AG04449 (cell line): ENCODE measurements at regions not wholly inside any gene's neighbourhood (a gene's known extent, or its start where the extent isn't known, plus 50 kb on each side); places are given as distances from the start of the nearest gene placed in this dataset.

ENCODE experiments used
- CTCF ChIA-PET: fragments of 350-600 bp; formaldehyde crosslinking; extraction: SDS; loops from one replicate; lab custom pipeline; 2021; ENCODE audit warnings: antibody characterized with exemption; lab: Yijun Ruan, JAX
- POLR2A ChIA-PET: fragments of 400-600, 350-600 bp; formaldehyde crosslinking; extraction: SDS; loops from one replicate; lab custom pipeline; 2020; ENCODE audit warnings: antibody characterized with exemption, inconsistent platforms; lab: Yijun Ruan, JAX
- DNase-seq: peaks from one replicate; pipeline ENCODE4 v3.0.0-alpha.2; 2010; ENCODE audit warnings: low read depth, low spot score
- H3K4me3 ChIP-seq: 2 replicates; pipeline ENCODE4 v1.5.1; 2011; ENCODE audit warnings: low read depth, mild to moderate bottlenecking, control low read depth, low read length
- TF ChIP-seq, protein P1 (sequence below): IDR thresholded peaks from one replicate; pipeline ENCODE4 v1.5.1; 2011; ENCODE audit warnings: mild to moderate bottlenecking, moderate library complexity, low read length, control low read depth, inconsistent platforms; ENCODE audit not compliant: insufficient read depth; ENCODE audit errors: missing control alignments

DNA sequence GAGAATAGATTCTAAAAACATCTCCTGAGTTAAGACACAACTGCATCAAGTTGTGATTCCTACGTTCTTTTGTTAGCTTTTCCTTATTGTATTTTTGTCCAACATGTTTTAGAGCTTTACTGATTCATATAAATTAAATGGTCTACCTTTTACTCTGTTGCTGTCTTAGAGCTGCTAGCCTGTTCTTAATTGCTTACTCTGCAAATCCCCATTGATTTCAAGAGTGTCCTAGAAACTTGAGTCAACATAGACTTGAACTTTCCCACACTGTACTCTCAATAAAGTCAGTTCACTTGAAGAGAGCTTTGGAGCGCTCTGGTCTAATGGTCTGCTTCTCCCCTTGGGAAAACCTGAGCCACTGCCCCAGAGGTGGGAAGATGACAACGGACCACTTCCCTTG lies 343.9 kb downstream of the CCER1 start:
- ChIA-PET POLR2A (no interaction called here), CTCF (no interaction called here)
- no peak for DNase-seq
- H3K4me3 ChIP-seq, result no peak overlapping the region
- TF ChIP-seq, protein P1, sequence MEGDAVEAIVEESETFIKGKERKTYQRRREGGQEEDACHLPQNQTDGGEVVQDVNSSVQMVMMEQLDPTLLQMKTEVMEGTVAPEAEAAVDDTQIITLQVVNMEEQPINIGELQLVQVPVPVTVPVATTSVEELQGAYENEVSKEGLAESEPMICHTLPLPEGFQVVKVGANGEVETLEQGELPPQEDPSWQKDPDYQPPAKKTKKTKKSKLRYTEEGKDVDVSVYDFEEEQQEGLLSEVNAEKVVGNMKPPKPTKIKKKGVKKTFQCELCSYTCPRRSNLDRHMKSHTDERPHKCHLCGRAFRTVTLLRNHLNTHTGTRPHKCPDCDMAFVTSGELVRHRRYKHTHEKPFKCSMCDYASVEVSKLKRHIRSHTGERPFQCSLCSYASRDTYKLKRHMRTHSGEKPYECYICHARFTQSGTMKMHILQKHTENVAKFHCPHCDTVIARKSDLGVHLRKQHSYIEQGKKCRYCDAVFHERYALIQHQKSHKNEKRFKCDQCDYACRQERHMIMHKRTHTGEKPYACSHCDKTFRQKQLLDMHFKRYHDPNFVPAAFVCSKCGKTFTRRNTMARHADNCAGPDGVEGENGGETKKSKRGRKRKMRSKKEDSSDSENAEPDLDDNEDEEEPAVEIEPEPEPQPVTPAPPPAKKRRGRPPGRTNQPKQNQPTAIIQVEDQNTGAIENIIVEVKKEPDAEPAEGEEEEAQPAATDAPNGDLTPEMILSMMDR, result no peak

DNA sequence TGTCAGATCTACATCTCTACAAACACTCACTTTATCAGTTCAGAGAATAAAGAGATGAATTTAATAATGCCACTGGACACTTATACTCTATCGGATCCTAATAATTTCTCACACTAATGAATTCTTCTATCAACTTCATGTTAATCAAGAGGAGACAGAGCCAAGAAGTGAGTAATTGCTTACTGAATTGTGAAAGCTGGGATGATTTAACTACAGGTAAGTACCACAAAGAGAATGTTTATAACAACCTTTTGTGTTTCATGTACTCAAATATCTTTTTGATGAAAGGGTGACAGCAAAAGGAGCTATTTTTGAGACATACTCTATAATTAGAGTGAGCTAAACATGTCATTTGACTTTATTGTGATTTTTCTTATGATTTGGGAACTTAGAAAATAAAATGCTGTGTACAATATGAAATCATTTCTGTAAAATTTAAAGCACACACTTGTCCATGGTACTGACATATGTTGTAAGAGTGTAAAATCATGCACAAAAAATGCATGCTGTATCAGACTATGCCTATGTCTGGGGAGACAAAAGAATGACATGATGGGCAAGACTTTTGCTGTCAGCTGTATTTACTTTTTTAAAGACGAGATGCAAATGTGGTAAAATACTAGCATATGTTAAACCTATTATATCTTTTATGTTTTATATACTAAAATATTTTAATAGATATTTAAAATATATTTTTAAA lies 361.2 kb downstream of the CCER1 start:
- H3K4me3 ChIP-seq, result no peak overlapping the region
- ChIA-PET POLR2A (no interaction called here), CTCF (no interaction called here)
- DNase-seq, result no peak
- TF ChIP-seq, protein P1, result no peak

DNA sequence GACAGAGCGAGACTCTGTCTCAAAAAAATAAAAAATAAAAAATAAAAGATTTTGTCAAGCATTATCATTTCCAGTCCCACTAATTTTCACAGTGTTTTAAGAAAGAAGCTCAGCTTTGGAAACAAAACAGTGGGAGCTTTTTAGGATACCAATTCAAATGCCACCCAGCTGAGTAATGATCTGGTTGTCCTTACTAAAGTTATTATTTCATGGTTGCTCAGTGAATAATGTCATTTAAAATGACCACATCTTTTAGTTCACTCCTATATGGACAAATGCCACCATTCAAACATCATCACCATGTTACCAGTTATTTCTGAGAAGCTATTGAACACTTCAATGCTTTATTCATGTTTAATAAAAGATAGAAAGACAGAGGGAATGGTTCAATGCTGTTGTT lies 365.0 kb downstream of the CCER1 start:
- POLR2A ChIA-PET, result no interaction called here
- CTCF ChIA-PET, result interaction anchor here (1.0 kb wide), 1 partner anchor 351 kb away, joined by 3 read pairs; no protein-coding TSS in a partner anchor
- TF ChIP-seq, protein P1, result no peak
- no peak overlapping the region for H3K4me3 ChIP-seq
- no peak for DNase-seq

DNA sequence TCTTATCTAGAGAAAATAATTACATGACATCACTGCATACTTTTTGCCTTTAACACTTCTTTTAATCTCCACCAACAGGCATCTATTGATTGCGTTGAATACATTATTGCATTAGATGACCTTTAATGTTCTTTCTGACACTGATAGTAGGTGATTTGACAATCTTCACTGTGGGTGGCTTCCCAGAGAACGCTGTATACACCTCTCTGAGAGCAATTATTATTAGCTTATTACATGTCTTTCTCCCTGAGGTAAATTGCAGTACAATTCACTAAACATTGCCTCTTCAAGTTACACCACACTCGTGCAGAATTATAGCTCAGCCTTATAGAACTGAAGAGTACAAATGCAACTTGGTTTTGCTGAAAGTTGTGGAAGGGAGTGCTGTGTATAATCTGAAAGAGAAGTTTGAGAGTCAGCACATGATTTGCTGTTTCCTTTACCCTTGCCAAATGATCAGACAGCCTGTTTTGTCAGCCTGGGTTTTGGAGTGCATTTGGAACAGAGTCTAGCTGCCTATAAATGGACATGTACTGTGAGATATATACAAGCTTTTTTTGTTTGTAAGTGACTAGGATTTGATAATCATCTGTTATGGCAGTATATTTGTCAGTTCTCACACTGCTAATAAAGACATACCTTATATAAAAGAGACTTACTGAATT lies 369.2 kb downstream of the CCER1 start:
- no peak overlapping the region for H3K4me3 ChIP-seq
- no peak for DNase-seq
- CTCF ChIA-PET, result no interaction called here
- TF ChIP-seq, protein P1, result no peak
- POLR2A ChIA-PET, result no interaction called here

DNA sequence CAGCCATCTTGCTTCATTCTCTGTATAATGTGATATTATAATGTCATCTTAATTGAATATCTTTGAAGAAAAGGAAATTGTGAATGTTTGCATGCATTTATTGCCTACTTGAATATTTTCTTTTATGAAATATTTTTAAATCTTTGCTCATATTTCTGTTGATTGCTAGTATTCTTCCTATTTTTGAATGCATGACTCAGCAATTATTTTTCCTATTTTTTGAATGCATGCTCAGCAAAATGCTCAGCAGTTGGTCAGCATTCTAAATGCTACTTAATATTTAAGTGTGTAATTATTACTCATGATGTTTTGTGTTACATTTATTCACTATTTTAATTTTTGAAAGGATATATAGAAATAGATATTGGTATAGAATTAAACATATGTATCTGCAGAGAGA lies 378.3 kb downstream of the CCER1 start:
- POLR2A ChIA-PET, result no interaction called here
- TF ChIP-seq, protein P1, result no peak
- CTCF ChIA-PET, result no interaction called here

DNA sequence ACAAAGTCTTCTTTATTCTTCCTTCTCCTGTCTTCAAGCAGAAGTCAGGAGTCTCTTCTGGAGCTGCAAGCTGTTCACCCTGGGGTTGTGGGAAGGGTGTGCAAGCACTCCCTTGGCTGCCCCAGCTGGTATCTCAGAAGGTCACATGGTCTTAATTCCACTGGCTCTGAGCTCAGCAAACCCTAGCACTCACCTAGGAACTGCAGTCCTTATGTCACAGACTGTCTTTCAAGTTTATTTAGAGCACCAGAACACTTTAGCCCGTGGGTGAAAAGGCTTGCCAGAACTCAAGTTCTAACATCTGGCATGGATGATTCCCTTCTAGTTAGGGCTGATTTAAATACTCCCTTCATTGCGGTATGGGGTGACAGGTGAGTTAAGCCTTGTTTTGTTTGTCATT lies 379.0 kb downstream of the CCER1 start:
- no peak overlapping the region for H3K4me3 ChIP-seq
- ChIA-PET POLR2A (no interaction called here), CTCF (interaction anchor here (0.7 kb wide), 1 partner anchor 278 kb away, joined by 3 read pairs; no protein-coding TSS in a partner anchor)
- no peak for DNase-seq
- TF ChIP-seq, protein P1, result no peak

More for the DNA sequence above, 378.3 kb downstream of the CCER1 start:
- no peak overlapping the region for H3K4me3 ChIP-seq
- no peak for DNase-seq
